ENCODE measurements at regions not wholly inside any gene's neighbourhood (a gene's known extent, or its start where the extent isn't known, plus 50 kb on each side); places are given as distances from the start of the nearest gene placed in this dataset.

GRCh38 chr14:105709281-105710118, 183.1 kb downstream of the TMEM121 start:
- H3K4me3 ChIP-seq (replicated peaks in 1 of 4; ENCODE audit: control extremely low read depth in 1 of 4, insufficient read depth in 1 of 4, low read depth in 3 of 4, low read length in 4 of 4): no peak overlapping the region
- H3K4me2 ChIP-seq (ENCODE audit: extremely low read depth, insufficient read depth, low read length): no peak overlapping the region
- no peak overlapping the region for H3K27ac ChIP-seq (ENCODE audit: insufficient read depth, low read length)
- no peaks in the 10 kb centered on the region for H3K79me2 ChIP-seq (ENCODE audit: control insufficient read depth, insufficient read depth, low read length)
- no peak for DNase-seq (ENCODE audit: low read depth in 2 of 2)
- H3K4me1 ChIP-seq (ENCODE audit: control insufficient read depth, extremely low read depth, insufficient read depth, low read length): no peaks in the 10 kb centered on the region
- TF ChIP-seq EZH2 (IDR thresholded peaks at IDR 0.05; ENCODE audit: low read length, missing control alignments): no peak
- TF ChIP-seq, protein P1, sequence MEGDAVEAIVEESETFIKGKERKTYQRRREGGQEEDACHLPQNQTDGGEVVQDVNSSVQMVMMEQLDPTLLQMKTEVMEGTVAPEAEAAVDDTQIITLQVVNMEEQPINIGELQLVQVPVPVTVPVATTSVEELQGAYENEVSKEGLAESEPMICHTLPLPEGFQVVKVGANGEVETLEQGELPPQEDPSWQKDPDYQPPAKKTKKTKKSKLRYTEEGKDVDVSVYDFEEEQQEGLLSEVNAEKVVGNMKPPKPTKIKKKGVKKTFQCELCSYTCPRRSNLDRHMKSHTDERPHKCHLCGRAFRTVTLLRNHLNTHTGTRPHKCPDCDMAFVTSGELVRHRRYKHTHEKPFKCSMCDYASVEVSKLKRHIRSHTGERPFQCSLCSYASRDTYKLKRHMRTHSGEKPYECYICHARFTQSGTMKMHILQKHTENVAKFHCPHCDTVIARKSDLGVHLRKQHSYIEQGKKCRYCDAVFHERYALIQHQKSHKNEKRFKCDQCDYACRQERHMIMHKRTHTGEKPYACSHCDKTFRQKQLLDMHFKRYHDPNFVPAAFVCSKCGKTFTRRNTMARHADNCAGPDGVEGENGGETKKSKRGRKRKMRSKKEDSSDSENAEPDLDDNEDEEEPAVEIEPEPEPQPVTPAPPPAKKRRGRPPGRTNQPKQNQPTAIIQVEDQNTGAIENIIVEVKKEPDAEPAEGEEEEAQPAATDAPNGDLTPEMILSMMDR (conservative IDR thresholded peaks at IDR 0.05 in 1 of 2, IDR thresholded peaks at IDR 0.05 in 1 of 2; ENCODE audit: low read depth in 1 of 2, low read length in 2 of 2): no peak
- H4K20me1 ChIP-seq (ENCODE audit: control insufficient read depth, extremely low read depth, insufficient read depth, low read length): no peaks in the 10 kb centered on the region
- H2AFZ ChIP-seq (ENCODE audit: low read length): no peak overlapping the region
- no peak overlapping the region for H3K9ac ChIP-seq (ENCODE audit: insufficient read depth, low read length)
- no peaks in the 10 kb centered on the region for H3K27me3 ChIP-seq (ENCODE audit: control insufficient read depth, insufficient read depth, low read length)
- no peaks in the 10 kb centered on the region for H3K36me3 ChIP-seq (ENCODE audit: control insufficient read depth, insufficient read depth, low read length)
- H3K9me3 ChIP-seq (ENCODE audit: control insufficient read depth, insufficient read depth, low read depth, low read length): no peaks in the 10 kb centered on the region

GRCh38 chr14:105710119-105711043, 184.0 kb downstream of the TMEM121 start:
- H4K20me1 ChIP-seq (ENCODE audit: control insufficient read depth, extremely low read depth, insufficient read depth, low read length): no peaks in the 10 kb centered on the region
- no peak overlapping the region for H3K9ac ChIP-seq (ENCODE audit: insufficient read depth, low read length)
- no peak overlapping the region for H3K27ac ChIP-seq (ENCODE audit: insufficient read depth, low read length)
- H3K27me3 ChIP-seq (ENCODE audit: control insufficient read depth, insufficient read depth, low read length): no peaks in the 10 kb centered on the region
- H3K4me2 ChIP-seq (ENCODE audit: extremely low read depth, insufficient read depth, low read length): no peak overlapping the region
- no peak overlapping the region for H2AFZ ChIP-seq (ENCODE audit: low read length)
- H3K9me3 ChIP-seq (ENCODE audit: control insufficient read depth, insufficient read depth, low read depth, low read length): no peaks in the 10 kb centered on the region
- no peaks in the 10 kb centered on the region for H3K36me3 ChIP-seq (ENCODE audit: control insufficient read depth, insufficient read depth, low read length)
- no peaks in the 10 kb centered on the region for H3K79me2 ChIP-seq (ENCODE audit: control insufficient read depth, insufficient read depth, low read length)
- H3K4me1 ChIP-seq (ENCODE audit: control insufficient read depth, extremely low read depth, insufficient read depth, low read length): no peaks in the 10 kb centered on the region
- no peak overlapping the region for H3K4me3 ChIP-seq (replicated peaks in 1 of 4; ENCODE audit: control extremely low read depth in 1 of 4, insufficient read depth in 1 of 4, low read depth in 3 of 4, low read length in 4 of 4)
- no peak for DNase-seq (ENCODE audit: low read depth in 2 of 2)
- TF ChIP-seq EZH2 (IDR thresholded peaks at IDR 0.05; ENCODE audit: low read length, missing control alignments): no peak
- TF ChIP-seq, protein P1 (conservative IDR thresholded peaks at IDR 0.05 in 1 of 2, IDR thresholded peaks at IDR 0.05 in 1 of 2; ENCODE audit: low read depth in 1 of 2, low read length in 2 of 2): no peak

GRCh38 chr14:105711044-105711620, 184.7 kb downstream of the TMEM121 start:
- no peaks in the 10 kb centered on the region for H3K79me2 ChIP-seq (ENCODE audit: control insufficient read depth, insufficient read depth, low read length)
- DNase-seq (ENCODE audit: low read depth in 2 of 2): no peak
- no peak overlapping the region for H3K4me2 ChIP-seq (ENCODE audit: extremely low read depth, insufficient read depth, low read length)
- H3K4me3 ChIP-seq (replicated peaks in 1 of 4; ENCODE audit: control extremely low read depth in 1 of 4, insufficient read depth in 1 of 4, low read depth in 3 of 4, low read length in 4 of 4): no peak overlapping the region
- H3K9ac ChIP-seq (ENCODE audit: insufficient read depth, low read length): no peak overlapping the region
- H2AFZ ChIP-seq (ENCODE audit: low read length): no peak overlapping the region
- H4K20me1 ChIP-seq (ENCODE audit: control insufficient read depth, extremely low read depth, insufficient read depth, low read length): no peaks in the 10 kb centered on the region
- no peaks in the 10 kb centered on the region for H3K4me1 ChIP-seq (ENCODE audit: control insufficient read depth, extremely low read depth, insufficient read depth, low read length)
- H3K36me3 ChIP-seq (ENCODE audit: control insufficient read depth, insufficient read depth, low read length): no peaks in the 10 kb centered on the region
- no peak for TF ChIP-seq EZH2 (IDR thresholded peaks at IDR 0.05; ENCODE audit: low read length, missing control alignments)
- TF ChIP-seq, protein P1 (conservative IDR thresholded peaks at IDR 0.05 in 1 of 2, IDR thresholded peaks at IDR 0.05 in 1 of 2; ENCODE audit: low read depth in 1 of 2, low read length in 2 of 2): no peak
- no peak overlapping the region for H3K27ac ChIP-seq (ENCODE audit: insufficient read depth, low read length)
- H3K9me3 ChIP-seq (ENCODE audit: control insufficient read depth, insufficient read depth, low read depth, low read length): no peaks in the 10 kb centered on the region
- H3K27me3 ChIP-seq (ENCODE audit: control insufficient read depth, insufficient read depth, low read length): no peaks in the 10 kb centered on the region
